AG10803 (cell line): ENCODE measurements at regions not wholly inside any gene's neighbourhood (a gene's known extent, or its start where the extent isn't known, plus 50 kb on each side); places are given as distances from the start of the nearest gene placed in this dataset.

Source experiments
- DNase-seq: peaks from one replicate; pipeline ENCODE4 v3.0.0; 2010; ENCODE audit warnings: low read depth
- H3K4me3 ChIP-seq: 2 replicates; pipeline ENCODE4 v1.5.1; 2011; ENCODE audit warnings: mild to moderate bottlenecking, low read length, control low read depth
- TF ChIP-seq, protein P1 (sequence below): conservative IDR thresholded peaks from 2 replicates; pipeline ENCODE4 v1.5.1; 2011; ENCODE audit warnings: mild to moderate bottlenecking, low read length, control low read depth, inconsistent platforms

DNA sequence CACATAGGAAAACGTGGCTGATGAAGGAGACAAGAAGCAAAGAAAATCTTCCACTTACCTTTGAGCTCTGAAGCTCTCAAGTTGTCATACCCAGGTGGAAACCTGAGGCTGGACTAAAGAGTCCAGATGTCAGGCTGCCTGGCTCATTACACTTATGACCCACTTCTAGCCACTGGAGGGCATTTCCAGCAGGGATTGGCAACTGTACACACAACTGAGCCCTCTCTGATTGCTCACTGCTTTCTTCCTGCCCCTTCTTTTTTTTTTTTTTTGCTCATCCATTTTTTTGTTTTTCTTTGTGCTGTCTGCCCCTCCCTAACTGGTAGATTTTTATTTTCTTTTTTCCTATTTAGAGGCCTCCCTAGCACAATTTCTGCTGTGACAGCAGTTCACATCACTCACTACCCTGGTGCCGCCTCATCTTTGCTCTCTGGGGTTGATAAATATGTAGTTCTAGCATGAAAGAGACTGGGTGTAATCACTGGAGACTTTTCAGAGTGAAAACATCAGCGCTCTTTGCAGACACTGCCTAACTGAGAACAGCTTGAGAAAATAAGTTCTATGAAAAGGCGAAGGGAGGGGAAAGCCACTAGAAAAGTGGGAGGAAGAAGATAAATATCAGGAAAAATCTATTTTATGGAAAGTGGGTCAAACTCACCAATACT is 334.5 kb downstream of the NUF2 start:
- no peak overlapping the region for H3K4me3 ChIP-seq
- no peak for DNase-seq
- TF ChIP-seq, protein P1, sequence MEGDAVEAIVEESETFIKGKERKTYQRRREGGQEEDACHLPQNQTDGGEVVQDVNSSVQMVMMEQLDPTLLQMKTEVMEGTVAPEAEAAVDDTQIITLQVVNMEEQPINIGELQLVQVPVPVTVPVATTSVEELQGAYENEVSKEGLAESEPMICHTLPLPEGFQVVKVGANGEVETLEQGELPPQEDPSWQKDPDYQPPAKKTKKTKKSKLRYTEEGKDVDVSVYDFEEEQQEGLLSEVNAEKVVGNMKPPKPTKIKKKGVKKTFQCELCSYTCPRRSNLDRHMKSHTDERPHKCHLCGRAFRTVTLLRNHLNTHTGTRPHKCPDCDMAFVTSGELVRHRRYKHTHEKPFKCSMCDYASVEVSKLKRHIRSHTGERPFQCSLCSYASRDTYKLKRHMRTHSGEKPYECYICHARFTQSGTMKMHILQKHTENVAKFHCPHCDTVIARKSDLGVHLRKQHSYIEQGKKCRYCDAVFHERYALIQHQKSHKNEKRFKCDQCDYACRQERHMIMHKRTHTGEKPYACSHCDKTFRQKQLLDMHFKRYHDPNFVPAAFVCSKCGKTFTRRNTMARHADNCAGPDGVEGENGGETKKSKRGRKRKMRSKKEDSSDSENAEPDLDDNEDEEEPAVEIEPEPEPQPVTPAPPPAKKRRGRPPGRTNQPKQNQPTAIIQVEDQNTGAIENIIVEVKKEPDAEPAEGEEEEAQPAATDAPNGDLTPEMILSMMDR = no peak

DNA sequence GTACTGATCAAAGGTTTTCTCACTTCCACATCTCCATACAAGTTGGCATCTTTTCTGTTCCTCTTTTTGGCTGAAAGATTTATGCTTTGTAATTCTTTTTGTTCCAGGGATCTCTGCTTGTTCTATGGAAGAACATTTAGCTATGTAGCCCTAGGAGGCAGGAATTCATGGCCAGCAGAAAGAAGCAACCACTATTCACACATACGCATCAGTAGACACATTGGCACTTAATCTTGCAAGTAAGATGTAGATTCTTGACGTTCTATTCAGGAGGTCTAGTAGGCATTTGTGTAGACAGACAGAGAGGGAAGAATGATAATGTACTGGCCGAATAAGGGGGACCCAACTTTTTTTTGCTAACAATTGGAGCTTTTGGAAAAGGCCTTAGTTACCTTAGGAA is 336.0 kb downstream of the NUF2 start:
- H3K4me3 ChIP-seq = no peak overlapping the region
- no peak for DNase-seq
- TF ChIP-seq, protein P1 = no peak

DNA sequence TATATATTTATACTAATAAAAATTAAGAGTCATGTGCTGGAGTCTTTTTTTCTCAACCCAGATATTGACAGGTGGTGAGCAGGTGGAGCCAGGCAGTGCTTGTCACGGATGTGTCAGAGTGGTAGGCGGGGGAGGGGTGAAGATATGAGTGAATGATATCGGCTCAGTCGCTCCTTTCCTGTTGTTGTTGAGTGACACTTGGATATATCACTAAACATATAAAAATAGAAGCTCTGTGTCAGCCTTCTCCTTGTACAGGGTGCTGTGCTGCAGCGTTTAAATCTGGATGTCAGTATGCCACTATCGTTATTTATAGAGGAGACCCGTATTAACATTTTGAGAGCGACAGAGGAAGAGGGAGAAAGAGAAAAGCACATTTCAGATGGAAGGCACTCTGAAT is 339.6 kb downstream of the NUF2 start:
- TF ChIP-seq, protein P1 = no peak
- no peak for DNase-seq

DNA sequence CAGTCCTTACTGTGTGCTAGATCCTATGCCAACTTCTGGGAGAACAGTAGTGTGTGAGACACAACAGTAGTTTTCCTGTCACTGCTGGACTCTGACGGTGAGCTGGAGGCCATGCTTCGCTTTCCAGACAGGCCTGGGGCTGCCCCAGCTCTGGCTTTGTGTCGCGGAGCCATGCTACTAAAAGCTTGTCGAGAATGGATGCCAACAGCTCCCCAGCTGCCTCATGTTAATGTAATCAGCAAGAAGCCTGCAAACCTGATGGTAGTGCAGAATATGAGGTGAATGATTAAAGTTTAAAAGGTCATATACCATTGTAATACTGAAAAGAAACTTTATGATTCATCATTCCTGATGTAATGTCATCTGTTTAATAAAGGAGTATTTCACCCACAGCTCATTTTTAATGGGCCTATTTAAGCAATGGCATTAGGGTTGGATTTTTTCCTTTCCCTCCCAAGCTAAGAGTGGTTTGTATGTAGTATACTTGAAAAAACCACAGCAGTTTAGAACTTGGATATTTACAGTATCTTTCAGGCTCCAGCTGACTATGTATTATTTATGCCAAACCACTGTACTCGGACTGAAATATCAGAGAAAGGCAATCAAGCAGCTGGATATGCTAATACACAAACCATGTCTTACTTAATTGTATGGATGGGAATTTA is 343.0 kb downstream of the NUF2 start:
- DNase-seq = peak; percentile 62
- H3K4me3 ChIP-seq = no peak overlapping the region
- TF ChIP-seq, protein P1 = no peak

More for the DNA sequence above, 339.6 kb downstream of the NUF2 start:
- no peak overlapping the region for H3K4me3 ChIP-seq

DNA sequence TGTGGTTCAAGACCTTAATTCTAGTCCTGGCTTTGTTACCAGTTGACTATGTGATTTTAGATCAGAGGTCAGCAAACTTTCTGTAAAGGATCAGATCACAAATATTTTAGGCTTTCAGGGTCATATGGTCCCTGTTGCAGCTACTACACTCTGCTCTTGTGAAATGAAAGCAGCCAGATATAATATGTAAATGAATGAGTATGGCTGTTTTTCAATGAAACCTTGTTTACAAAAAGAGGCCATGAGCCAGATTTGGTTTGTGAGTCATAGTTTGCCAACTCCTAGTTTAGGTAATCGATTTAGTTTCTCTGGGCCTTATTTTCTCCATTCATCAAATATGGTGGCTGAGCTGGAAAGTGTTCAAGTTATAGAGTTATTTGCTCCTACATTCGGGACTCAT is 346.7 kb downstream of the NUF2 start:
- H3K4me3 ChIP-seq = no peak overlapping the region
- TF ChIP-seq, protein P1 = no peak
- DNase-seq = peak; percentile 34

DNA sequence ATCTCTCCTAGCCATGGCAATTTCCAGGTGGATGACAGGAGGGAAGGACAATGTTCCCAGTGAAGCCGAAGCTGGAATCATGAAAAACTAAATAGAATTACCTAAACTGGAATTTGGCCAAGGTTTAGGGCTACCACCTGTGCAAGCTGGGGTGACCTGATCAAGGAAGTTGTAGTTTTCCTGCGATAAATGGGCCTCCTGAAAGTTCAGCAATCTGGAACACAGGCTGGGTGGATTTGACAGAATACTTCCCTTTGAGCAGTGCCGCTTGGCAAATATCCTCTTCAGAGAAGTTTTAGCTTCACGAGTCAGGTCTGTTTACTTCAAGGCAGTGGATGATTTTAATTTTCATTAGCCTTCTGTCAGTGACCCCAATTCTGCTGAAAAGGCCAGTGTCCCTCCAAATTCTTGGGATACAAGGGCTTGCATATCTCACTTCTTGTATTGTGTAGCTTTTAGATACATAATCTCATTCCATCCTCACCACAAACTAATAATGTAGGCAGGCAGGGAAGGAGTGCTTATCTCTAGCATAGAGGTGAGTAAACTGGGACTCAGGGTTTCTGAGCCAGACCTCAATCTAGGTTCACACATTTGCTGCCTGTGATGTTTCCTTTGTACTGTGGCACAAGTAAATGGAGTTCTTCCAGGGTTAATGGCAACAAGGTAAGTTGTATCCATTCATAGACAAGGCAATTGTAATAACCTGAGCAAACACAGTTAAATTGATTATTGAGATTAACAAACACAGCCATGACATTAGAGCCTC is 349.4 kb downstream of the NUF2 start:
- TF ChIP-seq, protein P1 = no peak
- DNase-seq = no peak
- no peak overlapping the region for H3K4me3 ChIP-seq
